ENCODE measurements at regions not wholly inside any gene's neighbourhood (a gene's known extent, or its start where the extent isn't known, plus 50 kb on each side); places are given as distances from the start of the nearest gene placed in this dataset.

DNA sequence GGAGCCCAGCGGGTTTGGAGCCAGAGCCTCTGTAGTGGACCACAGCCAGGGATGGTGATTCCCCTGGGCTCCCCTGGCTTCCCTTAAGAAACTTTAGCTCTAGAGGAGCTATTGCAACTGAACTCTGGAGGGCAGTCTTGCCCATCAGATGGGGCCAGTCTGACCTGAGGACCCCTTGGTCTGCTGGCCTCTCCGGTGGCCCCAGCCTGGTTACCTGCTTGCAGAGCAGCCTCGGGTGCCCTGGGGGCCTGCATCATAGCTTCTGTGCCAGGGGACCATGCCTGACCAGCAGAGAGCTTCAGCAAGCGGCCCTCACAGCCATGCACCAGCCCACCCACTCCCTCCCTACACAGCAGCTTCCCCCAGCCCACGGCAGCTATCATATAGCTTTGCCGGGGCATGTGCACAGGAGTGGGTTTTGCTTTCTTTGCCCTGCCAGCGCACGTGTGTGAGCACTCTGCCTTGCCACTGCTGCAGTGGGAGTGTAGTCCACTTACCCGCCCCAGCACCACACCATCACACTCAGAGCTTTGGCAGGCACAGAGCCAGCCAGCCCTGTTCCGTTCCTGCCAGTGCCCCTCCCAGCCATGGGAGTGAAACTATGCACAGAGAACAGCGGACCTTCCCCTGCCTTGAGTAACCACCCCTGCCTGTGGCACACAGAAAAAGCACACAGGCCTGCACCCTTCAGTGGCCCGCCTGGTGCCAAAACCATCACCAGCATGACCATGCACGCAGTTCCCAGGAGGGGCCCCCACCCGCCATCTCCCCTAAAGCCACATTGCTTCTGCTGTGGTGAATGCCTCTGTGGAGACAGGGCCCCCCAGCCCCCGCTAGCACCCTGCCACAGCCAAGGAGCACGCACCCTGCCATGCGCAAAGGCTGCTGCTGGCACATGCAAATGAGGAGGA is 442.9 kb upstream of the NEGR1 start:
- no peaks in the 10 kb centered on the region for H3K36me3 ChIP-seq (ENCODE audit: control insufficient read depth, insufficient read depth, low read length)
- TF ChIP-seq, protein P1, sequence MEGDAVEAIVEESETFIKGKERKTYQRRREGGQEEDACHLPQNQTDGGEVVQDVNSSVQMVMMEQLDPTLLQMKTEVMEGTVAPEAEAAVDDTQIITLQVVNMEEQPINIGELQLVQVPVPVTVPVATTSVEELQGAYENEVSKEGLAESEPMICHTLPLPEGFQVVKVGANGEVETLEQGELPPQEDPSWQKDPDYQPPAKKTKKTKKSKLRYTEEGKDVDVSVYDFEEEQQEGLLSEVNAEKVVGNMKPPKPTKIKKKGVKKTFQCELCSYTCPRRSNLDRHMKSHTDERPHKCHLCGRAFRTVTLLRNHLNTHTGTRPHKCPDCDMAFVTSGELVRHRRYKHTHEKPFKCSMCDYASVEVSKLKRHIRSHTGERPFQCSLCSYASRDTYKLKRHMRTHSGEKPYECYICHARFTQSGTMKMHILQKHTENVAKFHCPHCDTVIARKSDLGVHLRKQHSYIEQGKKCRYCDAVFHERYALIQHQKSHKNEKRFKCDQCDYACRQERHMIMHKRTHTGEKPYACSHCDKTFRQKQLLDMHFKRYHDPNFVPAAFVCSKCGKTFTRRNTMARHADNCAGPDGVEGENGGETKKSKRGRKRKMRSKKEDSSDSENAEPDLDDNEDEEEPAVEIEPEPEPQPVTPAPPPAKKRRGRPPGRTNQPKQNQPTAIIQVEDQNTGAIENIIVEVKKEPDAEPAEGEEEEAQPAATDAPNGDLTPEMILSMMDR (IDR thresholded peaks at IDR 0.05; ENCODE audit: insufficient read depth, low read length, severe bottlenecking) = no peak
- no peaks in the 10 kb centered on the region for H3K27me3 ChIP-seq (ENCODE audit: control insufficient read depth, insufficient read depth, low read length)
- no peak for DNase-seq (ENCODE audit: low read depth)
- no peak overlapping the region for H3K4me3 ChIP-seq (ENCODE audit: low read depth, low read length)
- no peak for FAIRE-seq

DNA sequence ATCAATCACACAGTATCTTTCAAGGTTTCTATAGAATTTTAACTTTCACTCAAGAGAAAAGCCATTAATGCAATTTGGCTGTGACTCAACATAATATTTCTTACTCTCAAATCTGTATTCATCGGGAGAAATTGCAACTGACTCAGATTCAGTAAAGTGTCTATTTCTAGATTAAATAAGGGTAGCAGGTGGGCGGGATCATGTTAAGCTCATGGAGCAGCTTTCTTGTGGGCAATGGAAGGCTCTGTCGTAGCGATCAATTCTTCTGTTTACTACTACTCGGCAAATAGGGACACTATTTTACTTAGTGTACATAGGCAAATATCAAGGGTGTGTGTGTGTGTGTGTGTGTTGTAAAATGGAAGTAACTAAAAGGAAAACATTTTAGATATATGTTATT is 423.6 kb upstream of the NEGR1 start:
- no peak for FAIRE-seq
- DNase-seq (ENCODE audit: low read depth) = no peak
- H3K4me3 ChIP-seq (ENCODE audit: low read depth, low read length) = no peak overlapping the region
- H3K36me3 ChIP-seq (ENCODE audit: control insufficient read depth, insufficient read depth, low read length) = no peaks in the 10 kb centered on the region
- TF ChIP-seq, protein P1 (IDR thresholded peaks at IDR 0.05; ENCODE audit: insufficient read depth, low read length, severe bottlenecking) = no peak
- H3K27me3 ChIP-seq (ENCODE audit: control insufficient read depth, insufficient read depth, low read length) = no peaks in the 10 kb centered on the region

DNA sequence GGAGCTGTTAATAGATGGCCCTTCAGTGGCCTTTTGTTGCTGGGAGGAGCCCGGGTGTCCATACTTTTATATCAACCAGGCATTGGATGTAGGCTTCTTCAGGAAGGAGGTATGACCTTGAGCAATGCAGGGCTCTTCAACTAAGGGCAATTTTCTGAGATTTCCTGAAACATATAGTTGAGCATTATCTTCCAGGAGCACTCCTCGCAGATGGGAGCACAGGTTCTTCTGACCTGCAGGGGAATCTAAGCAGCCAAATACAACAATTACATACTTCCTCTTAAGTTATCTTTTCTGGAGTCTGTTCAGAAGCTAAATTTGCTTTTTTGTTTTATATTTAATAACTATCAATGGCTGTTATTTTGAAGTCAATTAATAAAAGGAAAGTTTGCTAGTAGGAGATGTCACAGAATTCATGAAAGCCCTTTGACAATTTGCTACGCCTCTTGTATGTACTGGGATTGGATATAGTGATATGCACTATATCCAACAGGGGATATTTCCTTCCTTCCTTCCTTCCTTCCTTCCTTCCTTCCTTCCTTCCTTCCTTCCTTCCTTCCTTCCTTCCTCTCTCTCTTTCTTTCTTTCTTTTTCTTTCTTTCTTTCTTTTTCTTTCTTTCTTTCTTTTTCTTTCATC is 422.6 kb upstream of the NEGR1 start:
- Histone ChIP-seq H3K27me3 (ENCODE audit: control insufficient read depth, insufficient read depth, low read length) (no peaks in the 10 kb centered on the region), H3K4me3 (ENCODE audit: low read depth, low read length) (no peak overlapping the region), H3K36me3 (ENCODE audit: control insufficient read depth, insufficient read depth, low read length) (no peaks in the 10 kb centered on the region)
- FAIRE-seq (no peak), DNase-seq (ENCODE audit: low read depth) (no peak)
- TF ChIP-seq, protein P1 (IDR thresholded peaks at IDR 0.05; ENCODE audit: insufficient read depth, low read length, severe bottlenecking) = no peak

DNA sequence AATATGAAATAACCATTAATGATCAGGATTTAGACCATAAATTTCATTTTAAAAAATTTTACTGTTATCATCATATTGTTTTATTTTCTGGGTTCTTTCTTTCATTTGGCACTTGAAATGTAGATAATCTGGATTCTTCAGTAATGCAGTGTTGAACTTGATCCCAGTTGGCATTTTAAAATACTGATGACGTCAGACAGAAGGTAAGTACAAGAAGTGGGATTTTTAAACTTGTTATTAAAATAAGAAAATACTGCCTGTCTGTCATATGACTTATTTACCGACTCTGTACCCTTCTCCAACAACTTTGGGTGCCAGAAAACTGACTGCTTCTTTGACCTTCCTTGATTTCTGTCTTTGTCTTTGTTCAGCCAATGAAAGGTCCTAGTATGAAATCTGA is 415.1 kb upstream of the NEGR1 start:
- no peaks in the 10 kb centered on the region for H3K27me3 ChIP-seq (ENCODE audit: control insufficient read depth, insufficient read depth, low read length)
- FAIRE-seq = no peak
- TF ChIP-seq, protein P1 (IDR thresholded peaks at IDR 0.05; ENCODE audit: insufficient read depth, low read length, severe bottlenecking) = no peak
- H3K36me3 ChIP-seq (ENCODE audit: control insufficient read depth, insufficient read depth, low read length) = no peaks in the 10 kb centered on the region
- DNase-seq (ENCODE audit: low read depth) = no peak
- no peak overlapping the region for H3K4me3 ChIP-seq (ENCODE audit: low read depth, low read length)

DNA sequence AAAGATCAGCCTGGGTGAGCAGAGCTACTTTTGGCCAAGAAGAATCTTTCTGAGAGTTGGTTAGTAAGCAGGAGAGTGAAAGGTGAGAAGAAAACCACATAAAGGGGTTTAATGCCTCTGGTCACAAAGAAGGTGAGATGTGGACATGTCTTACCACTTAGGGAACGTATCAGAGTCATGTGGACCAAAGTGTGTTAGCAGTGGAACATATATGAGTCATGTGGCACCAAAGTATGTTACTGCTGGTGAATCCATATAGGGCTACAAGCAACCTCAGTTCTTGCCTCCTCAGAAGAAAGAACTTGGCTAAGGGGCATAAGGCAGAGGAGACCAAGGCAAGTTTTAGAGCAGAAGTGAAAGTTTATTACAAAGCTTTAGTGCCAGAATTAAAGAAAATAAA is 411.6 kb upstream of the NEGR1 start:
- TF ChIP-seq, protein P1 (IDR thresholded peaks at IDR 0.05; ENCODE audit: insufficient read depth, low read length, severe bottlenecking) = no peak
- Histone ChIP-seq H3K36me3 (ENCODE audit: control insufficient read depth, insufficient read depth, low read length) (no peaks in the 10 kb centered on the region), H3K27me3 (ENCODE audit: control insufficient read depth, insufficient read depth, low read length) (no peaks in the 10 kb centered on the region), H3K4me3 (ENCODE audit: low read depth, low read length) (no peak overlapping the region)
- DNase-seq (ENCODE audit: low read depth) (no peak), FAIRE-seq (no peak)
